Motor neuron (in vitro differentiated cells): ENCODE measurements at regions not wholly inside any gene's neighbourhood (a gene's known extent, or its start where the extent isn't known, plus 50 kb on each side); places are given as distances from the start of the nearest gene placed in this dataset.

Source experiments
- ATAC-seq, 8 experiments: fragments of 200-7000 bp; cut with Tn5 transposase; replicated peaks in 6 of 8; 2 replicates each; pipeline ENCODE4 v1.8.0; 2021; ENCODE audit warnings: mild to moderate bottlenecking in 8 of 8, moderate library complexity in 8 of 8
- H3K27ac ChIP-seq, 2 donors: fragments of 250-450 bp; sonication (Bioruptor Pico); 2 replicates each; pipeline ENCODE4 v1.9.0; 2021; ENCODE audit warnings: antibody characterized with exemption in 2 of 2, mild to moderate bottlenecking in 2 of 2, moderate library complexity in 1 of 2
- H3K4me1 ChIP-seq, 2 donors: fragments of 250-450 bp; sonication (Bioruptor Pico); replicated peaks in 1 of 2; 2 replicates each; pipeline ENCODE4 v1.6.1; 2021; ENCODE audit warnings: antibody characterized with exemption in 2 of 2, mild to moderate bottlenecking in 2 of 2, moderate library complexity in 1 of 2
- H3K4me3 ChIP-seq, 5 donors: fragments of 250-450 bp; sonication (Bioruptor Pico); 2 replicates each; pipeline ENCODE4 v1.9.0; 2021; ENCODE audit warnings: antibody characterized with exemption in 5 of 5, mild to moderate bottlenecking in 5 of 5, moderate library complexity in 4 of 5
- WGBS, 10 experiments: fragments of 450-650 bp; shearing (Covaris generic); methylation state at CpG; one replicate each; pipeline ENCODE4 v1.0.0; 2022; 5-methylcytosine and 5-hydroxymethylcytosine counted together
- in situ Hi-C, 9 experiments: fragments of 400-800 bp; cut with MboI; loops; one replicate each; pipeline ENCODE4 v1.15.0; 2021; ENCODE audit warnings: low sequenced_read_pairs in 9 of 9, low pct_unique_long_range_greater_than_20kb in 2 of 9; ENCODE audit not compliant: unreplicated experiment in 9 of 9

- ATAC-seq = peak in 1 of 8 experiments; percentile 94
Measured at GRCh38 chr3:104598848-104599511, 767.7 kb upstream of the ALCAM start.

DNA sequence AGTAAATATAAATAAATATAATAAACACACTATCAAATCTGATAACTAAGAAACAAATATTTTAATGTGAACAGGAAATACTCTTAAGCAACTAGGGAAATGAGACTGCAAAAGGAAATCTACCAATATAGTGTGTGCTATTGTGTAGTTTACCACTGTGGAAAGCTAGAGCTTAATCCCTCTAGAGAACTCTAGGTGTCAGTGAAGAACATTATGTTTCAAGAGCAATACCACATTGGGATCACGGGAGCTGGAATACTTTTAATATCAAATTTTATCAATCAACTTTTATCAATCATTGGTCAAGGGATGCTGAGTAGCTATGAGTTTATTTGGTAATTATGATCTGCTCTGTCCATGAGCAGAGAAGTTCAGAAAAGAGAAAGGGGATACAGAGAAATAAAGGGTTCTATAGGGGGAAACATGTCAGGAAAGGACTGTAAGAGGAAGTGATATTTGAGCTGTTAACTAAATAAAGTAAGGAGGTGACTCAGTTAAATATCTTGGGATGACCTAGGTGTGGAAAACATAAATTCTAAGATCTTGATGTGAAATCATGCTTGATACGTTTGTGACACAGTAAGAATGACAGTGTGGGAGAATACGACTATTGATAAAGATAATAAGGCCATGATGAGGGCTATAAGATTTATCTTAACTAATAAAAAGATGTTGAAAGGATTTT, 762.2 kb upstream of the ALCAM start:
- peak in 4 of 8 experiments; percentile 49 to 82 (median 64) for ATAC-seq
- WGBS, 10 experiments = 43 to 100% (median 90%) methylated on average over 1 to 3 of the region's 3 CpGs
- in situ Hi-C loops = loop anchor here in 4 of 9 experiments (25.0 kb wide), 2 partner anchors 758 to 908 kb away; partner anchors contain the start of gene ALCAM (in 4 of the 4)
- no peak overlapping the region for H3K27ac ChIP-seq
- H3K4me3 ChIP-seq = no peak overlapping the region
- H3K4me1 ChIP-seq = no peaks in the 10 kb centered on the region

More at GRCh38 chr3:104598848-104599511, 767.7 kb upstream of the ALCAM start:
- H3K27ac ChIP-seq = no peak overlapping the region
- WGBS, 10 experiments = 17 to 100% (median 85%) methylated on average over 1 to 6 of the region's 6 CpGs
- in situ Hi-C loops = loop anchor here in 2 of 9 experiments (10.0 to 25.0 kb wide), 2 partner anchors 324 to 763 kb away; partner anchors contain the start of gene ALCAM (in 1 of the 2)
- no peak overlapping the region for H3K4me3 ChIP-seq
- H3K4me1 ChIP-seq = peaks cover 0 to 6% of the 10 kb centered on the region in 2 donors

DNA sequence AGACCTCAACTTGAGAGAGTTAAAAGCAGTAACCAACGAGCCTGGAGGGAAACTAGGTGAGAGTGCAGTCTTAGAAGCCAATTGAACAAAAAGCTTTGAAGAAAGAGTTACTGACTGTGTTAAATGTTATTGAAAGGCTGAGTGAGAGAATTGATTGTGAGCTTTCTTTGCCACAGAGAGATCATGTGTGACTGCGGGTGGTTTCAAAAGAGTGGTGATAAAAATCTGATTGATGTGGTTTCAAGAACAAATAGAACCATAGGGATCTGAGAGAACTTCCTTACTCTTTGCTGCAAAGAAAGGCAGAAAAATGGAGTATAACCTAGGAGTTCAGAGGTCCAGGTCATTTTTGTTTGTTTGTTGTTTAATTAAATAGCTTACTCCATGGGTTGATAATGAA, 759.9 kb upstream of the ALCAM start:
- WGBS, 10 experiments = 0 to 56% (median 14%) methylated on average over 1 to 2 of the region's 2 CpGs
- no peak overlapping the region for H3K27ac ChIP-seq
- H3K4me3 ChIP-seq = no peak overlapping the region
- H3K4me1 ChIP-seq = no peaks in the 10 kb centered on the region
- in situ Hi-C loops = loop anchor here in 4 of 9 experiments (25.0 kb wide), 2 partner anchors 755 to 905 kb away; partner anchors contain the start of gene ALCAM (in 4 of the 4)
- no peak for ATAC-seq

- 30 to 93% (median 75%) methylated on average over 1 to 4 of the region's 4 CpGs for WGBS, 10 experiments
- Histone ChIP-seq H3K27ac (no peak overlapping the region), H3K4me1 (no peaks in the 10 kb centered on the region), H3K4me3 (no peak overlapping the region)
- no peak for ATAC-seq
- in situ Hi-C loops = loop anchor here in 4 of 9 experiments (25.0 kb wide), 2 partner anchors 751 to 901 kb away; partner anchors contain the start of gene ALCAM (in 4 of the 4)
Measured at GRCh38 chr3:104610730-104611652, 755.7 kb upstream of the ALCAM start.

DNA sequence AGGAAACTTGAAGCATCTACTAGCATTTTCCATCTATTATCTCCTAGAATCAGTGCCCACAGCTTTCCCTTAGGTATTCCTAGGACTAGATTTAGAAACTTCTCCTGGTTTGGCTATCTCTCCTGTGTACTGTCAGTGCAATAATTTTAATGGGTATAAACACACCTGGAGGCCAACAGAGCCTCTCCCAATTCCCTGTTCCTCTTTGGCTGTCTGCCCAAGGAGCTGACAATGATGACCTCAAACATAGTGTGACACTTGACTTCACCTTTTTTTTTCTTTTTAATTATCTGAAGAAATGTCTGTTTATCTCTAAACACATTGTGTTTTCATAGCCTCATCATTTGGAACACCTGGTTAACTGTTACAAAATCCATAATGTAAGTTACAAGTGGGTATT, 754.5 kb upstream of the ALCAM start:
- Histone ChIP-seq H3K4me3 (no peak overlapping the region), H3K4me1 (peaks cover 0 to 3% of the 10 kb centered on the region in 2 donors), H3K27ac (no peak overlapping the region)
- no peak for ATAC-seq
- in situ Hi-C loops = loop anchor here in 4 of 9 experiments (25.0 kb wide), 2 partner anchors 750 to 900 kb away; partner anchors contain the start of gene ALCAM (in 4 of the 4)

DNA sequence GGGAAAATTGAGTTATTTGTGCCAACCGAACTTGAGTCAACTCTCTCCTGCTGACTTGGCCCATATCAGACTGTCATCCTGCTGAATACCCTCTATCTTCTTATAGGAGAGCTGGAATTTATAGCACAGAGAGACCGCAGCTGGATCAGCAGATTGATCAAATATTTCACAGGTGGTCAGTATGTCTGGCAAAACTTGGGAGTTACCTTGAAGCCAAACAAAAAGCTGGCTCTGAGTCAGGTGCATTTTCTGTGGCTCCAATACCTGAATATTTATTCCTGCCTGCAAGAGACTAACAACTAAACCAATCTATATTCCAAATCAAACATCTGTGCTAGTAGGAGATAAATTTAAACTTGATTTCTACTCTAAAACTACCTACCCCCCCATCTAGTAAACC, 752.1 kb upstream of the ALCAM start:
- Histone ChIP-seq H3K4me3 (no peak overlapping the region), H3K4me1 (peaks cover 0 to 3% of the 10 kb centered on the region in 2 donors), H3K27ac (no peak overlapping the region)
- 60 to 100% (median 88%) methylated on average over 1 to 2 of the region's 2 CpGs; no CpG with 5 or more reads in 3 of the 10 experiments for WGBS, 10 experiments
- in situ Hi-C loops = loop anchor here in 4 of 9 experiments (25.0 kb wide), 2 partner anchors 748 to 898 kb away; partner anchors contain the start of gene ALCAM (in 4 of the 4)
- no peak for ATAC-seq

DNA sequence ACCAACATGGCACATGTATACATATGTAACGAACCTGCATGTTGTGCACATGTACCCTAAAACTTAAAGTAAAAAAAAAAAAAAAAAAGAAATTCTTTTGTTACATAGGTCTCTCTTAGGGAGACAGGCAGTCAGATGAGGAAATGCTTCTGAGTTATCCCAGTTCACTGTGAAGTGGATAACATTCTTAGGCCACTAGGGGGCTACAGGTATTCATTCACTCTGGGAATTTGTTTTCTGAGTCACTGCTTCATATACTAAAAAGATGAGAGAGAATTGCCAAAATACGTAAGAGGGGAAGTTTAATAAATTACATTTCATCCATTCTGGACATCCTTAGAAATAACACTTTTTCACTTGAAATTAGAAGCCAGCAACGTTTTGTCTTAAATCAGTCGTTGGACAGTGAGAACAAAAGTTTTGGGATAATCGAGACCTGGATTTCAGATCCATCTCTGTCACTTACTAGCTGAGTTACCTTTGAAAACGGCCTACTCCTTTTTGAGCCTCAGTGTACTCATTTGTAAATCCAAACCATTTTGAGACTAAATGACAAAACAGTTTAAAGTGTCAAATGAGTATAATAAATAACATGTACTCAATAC, 738.4 kb upstream of the ALCAM start:
- peak in 3 of 8 experiments; percentile 57 to 77 (median 71) for ATAC-seq
- in situ Hi-C loops = no loop called here
- WGBS, 10 experiments = 30 to 93% (median 69%) methylated on average over 3 to 6 of the region's 6 CpGs
- Histone ChIP-seq H3K4me3 (no peak overlapping the region), H3K4me1 (no peaks in the 10 kb centered on the region), H3K27ac (no peak overlapping the region)

DNA sequence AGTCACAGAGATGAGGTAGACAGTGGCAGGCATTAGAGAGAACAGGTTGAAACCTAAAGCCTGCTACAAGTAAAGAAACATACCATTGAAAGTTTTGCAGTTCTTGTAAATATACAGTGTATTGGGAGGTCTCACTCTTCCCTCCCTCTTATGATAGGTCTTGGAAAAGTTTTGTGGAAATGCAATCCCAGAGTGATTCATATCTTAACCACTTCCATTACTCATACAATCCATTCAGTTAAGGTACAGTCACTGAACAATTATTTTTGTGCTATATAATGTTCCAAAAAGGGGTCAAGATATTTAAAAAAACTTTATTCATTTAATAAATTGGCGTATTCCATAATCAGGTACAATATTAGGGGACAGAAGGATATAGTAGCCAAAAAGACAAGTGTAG, 737.7 kb upstream of the ALCAM start:
- Histone ChIP-seq H3K27ac (no peak overlapping the region), H3K4me3 (no peak overlapping the region), H3K4me1 (no peaks in the 10 kb centered on the region)
- in situ Hi-C loops = no loop called here
- 0 to 100% (median 79%) methylated on average over 1 of the region's 1 CpG; no CpG with 5 or more reads in 2 of the 10 experiments for WGBS, 10 experiments
- peak in 2 of 8 experiments; percentile 15 to 34 for ATAC-seq

- ATAC-seq = no peak
- H3K4me1 ChIP-seq = no peaks in the 10 kb centered on the region
- H3K27ac ChIP-seq = no peak overlapping the region
- in situ Hi-C loops = no loop called here
- no peak overlapping the region for H3K4me3 ChIP-seq
- 25 to 100% (median 67%) methylated on average over 1 of the region's 2 CpGs; no CpG with 5 or more reads in 4 of the 10 experiments for WGBS, 10 experiments
Measured at GRCh38 chr3:104631254-104631653, 735.5 kb upstream of the ALCAM start.

GRCh38 chr3:104632521-104632920, 734.2 kb upstream of the ALCAM start:
- no peak overlapping the region for H3K4me3 ChIP-seq
- in situ Hi-C loops = no loop called here
- H3K4me1 ChIP-seq = no peaks in the 10 kb centered on the region
- WGBS, 10 experiments = 90 to 100% (median 97%) methylated on average over 1 to 3 of the region's 3 CpGs; no CpG with 5 or more reads in 1 of the 10 experiments
- ATAC-seq = no peak
- no peak overlapping the region for H3K27ac ChIP-seq

GRCh38 chr3:104632947-104633346, 733.8 kb upstream of the ALCAM start:
- in situ Hi-C loops = no loop called here
- ATAC-seq = no peak

GRCh38 chr3:104635872-104636580, 730.7 kb upstream of the ALCAM start:
- H3K4me3 ChIP-seq = no peak overlapping the region
- 54 to 100% (median 83%) methylated on average over 1 to 4 of the region's 4 CpGs; no CpG with 5 or more reads in 2 of the 10 experiments for WGBS, 10 experiments
- ATAC-seq = no peak
- no peaks in the 10 kb centered on the region for H3K4me1 ChIP-seq
- no peak overlapping the region for H3K27ac ChIP-seq
- in situ Hi-C loops = no loop called here

More at GRCh38 chr3:104632947-104633346, 733.8 kb upstream of the ALCAM start:
- 13 to 100% (median 80%) methylated on average over 1 of the region's 1 CpG; no CpG with 5 or more reads in 3 of the 10 experiments for WGBS, 10 experiments
- Histone ChIP-seq H3K4me1 (no peaks in the 10 kb centered on the region), H3K27ac (no peak overlapping the region), H3K4me3 (no peak overlapping the region)
